ENCODE measurements at regions not wholly inside any gene's neighbourhood (a gene's known extent, or its start where the extent isn't known, plus 50 kb on each side); places are given as distances from the start of the nearest gene placed in this dataset.

GRCh38 chr11:21838427-21838826 lies 354.5 kb upstream of the ANO5 start:
- Histone ChIP-seq H3K4me3 (replicated peaks in 1 of 3; ENCODE audit: insufficient read depth in 1 of 3, low read depth in 1 of 3, low read length in 3 of 3) (no peak overlapping the region), H2AFZ (ENCODE audit: low read depth, low read length) (no peak overlapping the region), H3K9ac (replicated peaks; ENCODE audit: extremely low read depth, insufficient read depth, low read length) (no peak overlapping the region), H4K20me1 (replicated peaks; ENCODE audit: control insufficient read depth, extremely low read depth, insufficient read depth, low read length) (no peaks in the 10 kb centered on the region), H3K4me1 (ENCODE audit: control insufficient read depth, extremely low read depth, insufficient read depth, low read length) (no peaks in the 10 kb centered on the region), H3K79me2 (ENCODE audit: control insufficient read depth, insufficient read depth, low read length) (no peaks in the 10 kb centered on the region), H3K27me3 (ENCODE audit: control insufficient read depth in 2 of 2, insufficient read depth in 2 of 2, low read length in 2 of 2) (no peaks in the 10 kb centered on the region), H3K4me2 (ENCODE audit: insufficient read depth, low read length) (no peak overlapping the region), H3K9me1 (replicated peaks; ENCODE audit: control insufficient read depth, extremely low read depth, insufficient read depth, low read length) (no peaks in the 10 kb centered on the region), H3K9me3 (replicated peaks; ENCODE audit: control insufficient read depth, insufficient read depth, low read length) (peaks cover 2% of the 10 kb centered on the region), H3K27ac (ENCODE audit: insufficient read depth, low read depth, low read length) (no peak overlapping the region), H3K36me3 (ENCODE audit: control insufficient read depth in 2 of 2, extremely low read depth in 1 of 2, insufficient read depth in 2 of 2, low read length in 2 of 2) (no peaks in the 10 kb centered on the region)
- ChIA-PET CTCF (no interaction called here), POLR2A (no interaction called here)
- dilution Hi-C loops (cut with MboI; ENCODE audit: extremely low pct_ligation_motif_present, low sequenced_read_pairs) = no loop called here
- no peak for TF ChIP-seq MAX (IDR thresholded peaks at IDR 0.05; ENCODE audit: insufficient read depth, insufficient read length)
- TF ChIP-seq CTCF (IDR thresholded peaks at IDR 0.05; ENCODE audit: extremely low read depth in 1 of 2, insufficient read depth in 1 of 2, low read depth in 1 of 2, low read length in 2 of 2) = no peak
- TF ChIP-seq JUN (IDR thresholded peaks at IDR 0.05; ENCODE audit: borderline replicate concordance, insufficient read depth, insufficient read length, low read depth) = no peak
- no peak for TF ChIP-seq POLR2AphosphoS5 (IDR thresholded peaks at IDR 0.05; ENCODE audit: insufficient read depth, low read depth, low read length)
- TF ChIP-seq MYC (IDR thresholded peaks at IDR 0.05; ENCODE audit: low read depth, low read length) = no peak
- TF ChIP-seq EZH2 (IDR thresholded peaks at IDR 0.05; ENCODE audit: borderline replicate concordance, low read depth, low read length, severe bottlenecking) = no peak
- TF ChIP-seq GATA2 (IDR thresholded peaks at IDR 0.05; ENCODE audit: insufficient read depth, insufficient read length, low read depth, low read length) = no peak
- TF ChIP-seq POLR2A (IDR thresholded peaks at IDR 0.05; ENCODE audit: low read depth, low read length) = no peak
- no peak for TF ChIP-seq FOS (IDR thresholded peaks at IDR 0.05; ENCODE audit: borderline replicate concordance, insufficient read depth, low read length)
- FAIRE-seq (no peak), DNase-seq (ENCODE audit: low read depth, low spot score) (no peak)
- BruUV-seq (replicated peaks) = no TSS peak
- intact Hi-C loops (cut with micrococcal nuclease) = no loop called here

All from endothelial cell of umbilical vein (primary cell).